ENCODE measurements at regions not wholly inside any gene's neighbourhood (a gene's known extent, or its start where the extent isn't known, plus 50 kb on each side); places are given as distances from the start of the nearest gene placed in this dataset.

DNA sequence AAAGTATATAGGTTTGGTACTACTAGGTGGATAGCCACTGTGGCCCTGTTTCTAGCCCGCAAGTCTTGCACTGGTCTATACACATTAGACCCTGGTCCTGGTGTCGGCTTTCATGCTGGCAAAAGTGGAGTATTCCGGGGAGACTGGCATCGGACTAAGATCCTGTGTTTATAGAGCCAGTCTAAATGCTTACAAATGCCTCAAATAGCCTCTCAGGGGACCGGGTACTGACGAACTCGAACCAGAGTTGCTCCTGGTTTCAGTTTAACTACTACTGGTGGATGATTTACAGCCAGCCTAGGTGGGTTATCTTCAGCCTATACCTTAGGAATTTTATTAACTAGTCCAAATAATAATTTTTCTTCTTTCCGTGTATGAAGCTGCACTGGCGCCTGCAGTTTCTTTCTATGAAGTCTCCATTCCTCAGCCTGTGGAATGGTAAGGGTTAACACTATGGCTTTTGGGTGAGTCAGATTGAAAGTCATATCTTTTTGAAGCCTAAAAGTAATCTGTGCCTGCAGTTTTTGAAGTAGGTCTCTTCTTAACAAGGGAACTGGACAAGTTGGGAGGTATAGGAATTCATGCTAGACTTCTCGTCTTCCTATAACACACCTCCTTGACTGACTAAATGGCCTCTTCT, 51.3 kb downstream of the OR10H4 start:
- TF ChIP-seq, protein P1, sequence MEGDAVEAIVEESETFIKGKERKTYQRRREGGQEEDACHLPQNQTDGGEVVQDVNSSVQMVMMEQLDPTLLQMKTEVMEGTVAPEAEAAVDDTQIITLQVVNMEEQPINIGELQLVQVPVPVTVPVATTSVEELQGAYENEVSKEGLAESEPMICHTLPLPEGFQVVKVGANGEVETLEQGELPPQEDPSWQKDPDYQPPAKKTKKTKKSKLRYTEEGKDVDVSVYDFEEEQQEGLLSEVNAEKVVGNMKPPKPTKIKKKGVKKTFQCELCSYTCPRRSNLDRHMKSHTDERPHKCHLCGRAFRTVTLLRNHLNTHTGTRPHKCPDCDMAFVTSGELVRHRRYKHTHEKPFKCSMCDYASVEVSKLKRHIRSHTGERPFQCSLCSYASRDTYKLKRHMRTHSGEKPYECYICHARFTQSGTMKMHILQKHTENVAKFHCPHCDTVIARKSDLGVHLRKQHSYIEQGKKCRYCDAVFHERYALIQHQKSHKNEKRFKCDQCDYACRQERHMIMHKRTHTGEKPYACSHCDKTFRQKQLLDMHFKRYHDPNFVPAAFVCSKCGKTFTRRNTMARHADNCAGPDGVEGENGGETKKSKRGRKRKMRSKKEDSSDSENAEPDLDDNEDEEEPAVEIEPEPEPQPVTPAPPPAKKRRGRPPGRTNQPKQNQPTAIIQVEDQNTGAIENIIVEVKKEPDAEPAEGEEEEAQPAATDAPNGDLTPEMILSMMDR (IDR thresholded peaks at IDR 0.05; ENCODE audit: insufficient read depth, low read length), result no peak
- no peak overlapping the region for H3K4me3 ChIP-seq (ENCODE audit: low read depth, low read length)
- no peak for DNase-seq (ENCODE audit: low read depth)

DNA sequence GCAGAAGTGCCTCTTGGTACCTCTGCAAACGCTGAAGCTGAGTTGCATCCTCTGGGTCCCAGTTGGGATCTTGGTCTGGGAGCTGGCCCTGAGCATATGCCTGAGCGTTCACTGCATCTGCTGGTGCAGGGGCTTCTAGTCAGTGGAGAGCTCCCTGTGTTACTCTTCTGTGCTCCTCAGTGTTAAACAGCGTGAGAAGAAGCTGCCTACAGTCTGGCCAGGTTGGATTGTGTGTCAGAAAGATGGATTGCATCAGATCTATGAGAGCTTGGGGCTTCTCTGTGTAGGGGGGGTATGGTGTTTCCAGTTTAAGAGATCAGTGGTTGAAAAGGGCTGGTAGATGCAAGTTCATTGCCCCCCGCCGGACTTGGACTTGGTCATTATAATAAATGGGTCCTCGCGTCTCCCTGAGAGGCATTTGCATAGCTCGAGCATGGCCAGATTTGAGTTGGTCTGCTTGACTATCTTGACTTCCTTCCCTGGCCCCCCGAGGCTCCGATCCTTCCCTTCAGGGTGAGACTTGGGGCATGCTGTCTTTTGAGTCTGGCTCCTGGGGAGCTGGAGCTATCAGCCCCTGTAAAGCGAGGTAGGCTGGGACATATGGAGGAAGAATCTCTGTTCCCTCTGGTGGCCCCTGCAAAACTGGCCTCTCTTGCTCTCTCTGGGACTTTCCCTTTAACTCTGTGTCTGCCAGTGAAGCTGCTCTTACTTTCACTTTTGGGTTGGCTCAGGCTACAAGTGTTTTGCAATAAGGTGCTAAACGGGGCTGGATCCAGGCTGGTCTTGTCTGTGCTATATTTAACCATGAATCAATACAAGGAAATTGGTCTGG, 52.9 kb downstream of the OR10H4 start:
- DNase-seq (ENCODE audit: low read depth), result peak; percentile 86
- TF ChIP-seq, protein P1 (IDR thresholded peaks at IDR 0.05; ENCODE audit: insufficient read depth, low read length), result peak; percentile 17
- peak overlapping the region; percentile 54 for H3K4me3 ChIP-seq (ENCODE audit: low read depth, low read length)

DNA sequence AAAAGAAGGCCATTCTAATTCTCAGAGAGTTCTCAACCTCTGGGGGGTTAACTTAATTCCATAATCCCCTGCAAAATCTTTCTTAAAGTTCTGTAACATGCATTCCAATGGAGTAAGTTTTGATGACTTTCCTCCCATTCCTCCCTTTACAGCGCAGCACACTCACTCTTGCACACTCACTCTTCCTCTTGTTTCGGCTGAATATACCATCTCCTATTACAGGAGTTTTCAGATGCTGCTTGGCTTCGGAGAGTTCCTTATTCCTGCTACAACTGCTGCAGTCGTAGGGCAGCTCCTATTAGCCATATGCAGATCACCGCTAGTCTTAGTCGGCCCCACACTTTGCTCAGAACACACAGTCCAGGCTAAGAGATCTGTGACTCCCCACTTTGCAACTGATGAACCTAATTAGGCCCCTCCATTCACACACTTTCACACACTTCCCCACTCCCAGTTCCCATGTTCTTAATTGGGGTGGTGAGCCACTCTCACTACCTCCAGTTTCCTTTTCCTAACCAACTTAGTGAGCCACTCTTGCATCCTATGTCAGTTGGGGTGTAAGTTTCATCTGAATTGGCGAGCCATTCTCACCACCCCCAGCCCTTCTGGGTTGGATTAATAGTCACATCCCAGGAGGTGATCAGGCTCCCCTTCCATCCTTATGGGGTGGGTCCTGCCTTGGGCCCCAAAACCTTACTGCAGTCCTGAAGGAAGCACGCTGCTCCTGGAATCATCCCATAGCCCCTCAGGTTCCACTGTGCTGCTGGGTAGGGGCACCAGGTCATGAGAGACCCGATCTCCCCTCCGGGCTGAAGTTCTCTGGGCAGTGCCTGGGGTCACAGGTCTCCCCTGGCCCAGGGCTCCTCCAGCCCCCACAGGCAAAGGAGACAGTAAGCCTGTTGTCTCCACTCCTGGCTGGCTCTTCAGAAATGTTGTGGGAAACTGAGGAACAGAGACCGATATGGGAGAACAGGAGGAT, 53.9 kb downstream of the OR10H4 start:
- TF ChIP-seq, protein P1 (IDR thresholded peaks at IDR 0.05; ENCODE audit: insufficient read depth, low read length), result no peak
- H3K4me3 ChIP-seq (ENCODE audit: low read depth, low read length), result peak overlapping the region; percentile 54
- no peak for DNase-seq (ENCODE audit: low read depth)

DNA sequence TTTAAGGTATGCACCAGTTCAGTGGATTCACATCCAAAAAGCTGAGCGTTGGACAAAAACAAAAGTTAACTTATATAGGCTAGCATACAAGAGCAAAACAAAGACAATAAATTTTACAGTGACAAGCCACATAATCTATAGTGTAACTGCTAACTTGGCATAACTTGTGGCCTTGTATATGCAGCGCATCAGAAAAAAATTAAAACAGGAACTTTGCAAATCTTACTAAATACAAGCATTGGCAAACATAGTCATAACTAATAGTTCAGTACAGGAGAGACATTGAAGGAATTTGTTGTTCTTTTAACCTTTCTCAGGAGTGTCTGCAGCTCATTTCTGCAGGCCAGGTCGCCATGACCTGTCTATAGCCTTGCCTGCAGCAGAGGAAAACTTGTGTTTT, 54.6 kb downstream of the OR10H4 start:
- no peak for DNase-seq (ENCODE audit: low read depth)
- H3K4me3 ChIP-seq (ENCODE audit: low read depth, low read length), result no peak overlapping the region
- TF ChIP-seq, protein P1 (IDR thresholded peaks at IDR 0.05; ENCODE audit: insufficient read depth, low read length), result no peak

DNA sequence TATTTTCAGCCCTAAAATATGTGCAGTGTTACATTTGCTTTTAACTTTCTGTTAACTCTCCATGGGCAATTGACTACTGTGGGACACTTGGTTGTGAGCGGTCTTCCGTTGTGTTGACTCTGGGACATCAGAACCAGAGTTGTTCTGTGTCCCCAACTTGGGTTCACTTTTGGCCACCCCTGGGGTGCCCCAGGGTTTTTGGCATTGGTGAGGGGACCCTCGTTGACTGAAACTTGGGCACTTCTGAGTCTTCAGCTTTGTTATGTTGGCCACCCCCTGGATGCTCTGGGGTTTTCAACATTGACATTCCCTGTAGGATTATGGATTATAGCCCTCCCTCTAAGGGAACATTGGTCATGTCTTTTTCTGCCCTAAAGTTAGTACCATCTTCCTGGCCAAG, 57.1 kb downstream of the OR10H4 start:
- TF ChIP-seq, protein P1 (IDR thresholded peaks at IDR 0.05; ENCODE audit: insufficient read depth, low read length), result no peak
- H3K4me3 ChIP-seq (ENCODE audit: low read depth, low read length), result no peak overlapping the region
- DNase-seq (ENCODE audit: low read depth), result no peak

DNA sequence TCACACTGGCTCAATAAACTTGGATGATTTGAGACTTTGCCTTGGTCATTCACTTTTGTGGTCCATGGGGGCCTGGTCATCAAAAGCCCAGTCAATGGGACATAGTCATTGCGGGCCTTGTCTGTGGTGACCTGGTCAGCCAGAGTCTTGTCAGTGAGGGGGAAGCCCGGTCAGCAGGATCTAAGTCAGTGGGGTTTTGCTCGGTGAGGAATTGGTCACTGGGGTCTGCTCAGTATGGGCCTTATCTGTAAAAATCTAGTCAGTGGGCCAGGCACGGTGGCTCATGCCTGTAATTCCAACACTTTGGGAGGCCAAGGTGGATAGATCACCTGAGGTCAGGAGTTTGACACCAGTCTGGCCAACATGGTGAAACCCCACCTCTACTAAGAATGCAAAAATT, 63.7 kb upstream of the TPM4 start:
- TF ChIP-seq, protein P1 (IDR thresholded peaks at IDR 0.05; ENCODE audit: insufficient read depth, low read length), result no peak
- no peak overlapping the region for H3K4me3 ChIP-seq (ENCODE audit: low read depth, low read length)
- DNase-seq (ENCODE audit: low read depth), result no peak

Measured in fibroblast of the aortic adventitia (primary cell).